ENCODE measurements at regions not wholly inside any gene's neighbourhood (a gene's known extent, or its start where the extent isn't known, plus 50 kb on each side); places are given as distances from the start of the nearest gene placed in this dataset.

- TF ChIP-seq CTCF (IDR thresholded peaks at IDR 0.05) (no peak), POLR2AphosphoS5 (IDR thresholded peaks at IDR 0.05) (no peak)
Measured at GRCh38 chr5:5686356-5686755, 263.9 kb downstream of the ICE1 start.
